RWPE2 (cell line): ENCODE measurements at regions not wholly inside any gene's neighbourhood (a gene's known extent, or its start where the extent isn't known, plus 50 kb on each side); places are given as distances from the start of the nearest gene placed in this dataset.

Source experiments
- ATAC-seq: fragments of 200-7000 bp; cut with Tn5 transposase; 3 replicates; pipeline ENCODE4 v1.9.1; 2021; ENCODE audit warnings: low read depth
- DNase-seq: peaks from one replicate; pipeline ENCODE4 v3.0.0-alpha.2; 2020; ENCODE audit warnings: low spot score
- H3K27ac ChIP-seq: fragments of 450-650 bp; 2 replicates; pipeline ENCODE4 v1.5.1; 2017; ENCODE audit warnings: mild to moderate bottlenecking; ENCODE audit not compliant: poor library complexity, severe bottlenecking
- H3K27me3 ChIP-seq: fragments of 250-450 bp; sonication (Bioruptor Pico); 2 replicates; pipeline ENCODE4 v1.5.1; 2021; ENCODE audit warnings: mild to moderate bottlenecking, moderate library complexity; ENCODE audit not compliant: insufficient read depth, poor library complexity, severe bottlenecking
- H3K36me3 ChIP-seq: fragments of 250-450 bp; sonication (Bioruptor Pico); 2 replicates; pipeline ENCODE4 v1.5.1; 2020; ENCODE audit warnings: low read depth, mild to moderate bottlenecking, moderate library complexity
- H3K4me1 ChIP-seq: fragments of 250-450 bp; sonication (Bioruptor Pico); 2 replicates; pipeline ENCODE4 v1.5.1; 2021; ENCODE audit warnings: mild to moderate bottlenecking, moderate library complexity; ENCODE audit not compliant: insufficient read depth, poor library complexity, severe bottlenecking
- H3K4me3 ChIP-seq: fragments of 250-450 bp; sonication (Bioruptor Pico); 2 replicates; pipeline ENCODE4 v1.5.1; 2021; ENCODE audit warnings: mild to moderate bottlenecking, moderate library complexity; ENCODE audit not compliant: severe bottlenecking
- H3K9me3 ChIP-seq: fragments of 250-450 bp; sonication (Bioruptor Pico); 2 replicates; pipeline ENCODE4 v1.5.1; 2021; ENCODE audit warnings: mild to moderate bottlenecking, moderate library complexity; ENCODE audit not compliant: severe bottlenecking
- TF ChIP-seq, protein P1 (sequence below): fragments of 450-650 bp; IDR thresholded peaks from one replicate; pipeline ENCODE4 v1.5.1; 2017; ENCODE audit warnings: mild to moderate bottlenecking, moderate library complexity; ENCODE audit not compliant: poor library complexity, severe bottlenecking

GRCh38 chr11:130580891-130581492 is 132.5 kb downstream of the ADAMTS15 start:
- DNase-seq (no peak), ATAC-seq (peak; percentile 47)
- H3K27ac ChIP-seq = peak overlapping the region; percentile 97
- TF ChIP-seq, protein P1, sequence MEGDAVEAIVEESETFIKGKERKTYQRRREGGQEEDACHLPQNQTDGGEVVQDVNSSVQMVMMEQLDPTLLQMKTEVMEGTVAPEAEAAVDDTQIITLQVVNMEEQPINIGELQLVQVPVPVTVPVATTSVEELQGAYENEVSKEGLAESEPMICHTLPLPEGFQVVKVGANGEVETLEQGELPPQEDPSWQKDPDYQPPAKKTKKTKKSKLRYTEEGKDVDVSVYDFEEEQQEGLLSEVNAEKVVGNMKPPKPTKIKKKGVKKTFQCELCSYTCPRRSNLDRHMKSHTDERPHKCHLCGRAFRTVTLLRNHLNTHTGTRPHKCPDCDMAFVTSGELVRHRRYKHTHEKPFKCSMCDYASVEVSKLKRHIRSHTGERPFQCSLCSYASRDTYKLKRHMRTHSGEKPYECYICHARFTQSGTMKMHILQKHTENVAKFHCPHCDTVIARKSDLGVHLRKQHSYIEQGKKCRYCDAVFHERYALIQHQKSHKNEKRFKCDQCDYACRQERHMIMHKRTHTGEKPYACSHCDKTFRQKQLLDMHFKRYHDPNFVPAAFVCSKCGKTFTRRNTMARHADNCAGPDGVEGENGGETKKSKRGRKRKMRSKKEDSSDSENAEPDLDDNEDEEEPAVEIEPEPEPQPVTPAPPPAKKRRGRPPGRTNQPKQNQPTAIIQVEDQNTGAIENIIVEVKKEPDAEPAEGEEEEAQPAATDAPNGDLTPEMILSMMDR = no peak
- no peaks in the 10 kb centered on the region for H3K36me3 ChIP-seq
- H3K4me3 ChIP-seq = no peak overlapping the region
- no peaks in the 10 kb centered on the region for H3K27me3 ChIP-seq
- H3K9me3 ChIP-seq = no peaks in the 10 kb centered on the region
- peaks cover 23% of the 10 kb centered on the region for H3K4me1 ChIP-seq

DNA sequence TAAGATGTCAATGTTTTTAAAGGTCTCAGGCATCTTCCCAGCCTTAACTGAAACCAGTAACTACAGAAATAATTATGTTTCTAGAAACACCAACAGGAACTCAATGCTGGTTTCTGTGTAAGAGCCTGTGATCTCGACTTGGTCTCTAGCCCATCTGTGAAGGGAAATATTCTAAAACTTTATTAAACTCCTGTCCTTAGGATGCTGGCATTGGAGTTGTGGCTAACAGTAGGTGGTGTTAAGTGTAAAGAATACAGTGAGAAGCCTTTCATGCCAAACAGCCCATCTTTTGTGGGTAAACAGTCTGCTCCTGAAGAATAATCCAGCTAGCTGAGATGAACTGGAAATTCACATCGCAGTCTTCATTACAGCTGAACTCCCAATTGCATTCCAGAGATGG is 133.2 kb downstream of the ADAMTS15 start:
- no peaks in the 10 kb centered on the region for H3K9me3 ChIP-seq
- no peaks in the 10 kb centered on the region for H3K27me3 ChIP-seq
- H3K36me3 ChIP-seq = no peaks in the 10 kb centered on the region
- no peak overlapping the region for H3K4me3 ChIP-seq
- DNase-seq = no peak
- H3K27ac ChIP-seq = peak overlapping the region; percentile 97
- TF ChIP-seq, protein P1 = no peak
- no peak for ATAC-seq
- H3K4me1 ChIP-seq = peaks cover 23% of the 10 kb centered on the region

DNA sequence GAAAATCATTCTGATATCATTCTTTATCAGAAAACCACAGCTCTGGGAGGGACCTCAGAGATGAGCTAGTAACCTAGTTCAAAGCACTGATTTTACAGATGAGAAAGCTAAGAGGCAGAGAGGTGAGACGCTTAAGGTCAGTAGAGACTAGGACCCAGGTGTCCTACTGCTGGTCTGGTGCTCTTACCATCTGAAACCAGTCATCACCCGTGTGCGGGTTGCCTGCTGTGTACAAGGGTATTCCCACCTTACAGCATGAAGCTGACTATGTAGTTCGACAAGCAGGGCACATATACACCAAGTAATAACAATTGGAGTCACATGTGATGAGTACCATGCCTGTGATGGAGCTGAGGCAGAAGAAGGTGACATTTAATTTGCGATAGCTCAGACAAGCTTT is 133.7 kb downstream of the ADAMTS15 start:
- no peak for DNase-seq

DNA sequence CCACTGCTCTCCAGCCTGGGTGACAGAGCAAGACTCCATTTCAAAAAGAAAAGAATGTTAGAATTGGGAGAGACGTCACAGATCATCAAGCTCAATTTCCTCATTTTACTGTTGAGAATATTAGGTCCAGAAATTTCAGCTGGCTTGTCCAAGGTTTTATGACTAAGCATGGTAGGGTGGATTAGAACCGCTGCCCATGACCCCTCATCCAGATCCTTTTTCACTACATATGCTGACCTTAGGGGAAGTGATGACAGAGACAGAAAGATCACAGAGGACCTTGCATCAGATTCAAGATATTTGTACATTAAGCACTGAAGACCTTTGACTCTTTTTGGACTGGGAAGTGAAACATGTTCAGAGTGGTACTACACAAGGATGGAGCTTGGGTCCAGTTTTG is 134.5 kb downstream of the ADAMTS15 start:
- DNase-seq (no peak), ATAC-seq (no peak)
- Histone ChIP-seq H3K4me3 (no peak overlapping the region), H3K9me3 (no peaks in the 10 kb centered on the region), H3K4me1 (peaks cover 23% of the 10 kb centered on the region), H3K36me3 (no peaks in the 10 kb centered on the region), H3K27me3 (no peaks in the 10 kb centered on the region), H3K27ac (no peak overlapping the region)
- TF ChIP-seq, protein P1 = no peak

More for the DNA sequence above, 133.7 kb downstream of the ADAMTS15 start:
- H3K36me3 ChIP-seq = no peaks in the 10 kb centered on the region
- H3K27me3 ChIP-seq = no peaks in the 10 kb centered on the region
- peak overlapping the region; percentile 97 for H3K27ac ChIP-seq
- no peaks in the 10 kb centered on the region for H3K9me3 ChIP-seq
- no peak for ATAC-seq
- peaks cover 23% of the 10 kb centered on the region for H3K4me1 ChIP-seq
- TF ChIP-seq, protein P1 = no peak
- no peak overlapping the region for H3K4me3 ChIP-seq

- DNase-seq = no peak
- no peaks in the 10 kb centered on the region for H3K9me3 ChIP-seq
- no peak for ATAC-seq
- no peaks in the 10 kb centered on the region for H3K36me3 ChIP-seq
- no peak overlapping the region for H3K4me3 ChIP-seq
- no peaks in the 10 kb centered on the region for H3K27me3 ChIP-seq
- H3K4me1 ChIP-seq = peaks cover 23% of the 10 kb centered on the region
- TF ChIP-seq, protein P1 = no peak
- H3K27ac ChIP-seq = no peak overlapping the region
Measured at GRCh38 chr11:130583801-130584211, 135.4 kb downstream of the ADAMTS15 start.
